Gastroesophageal sphincter (tissue), 4 donors: ENCODE measurements at regions not wholly inside any gene's neighbourhood (a gene's known extent, or its start where the extent isn't known, plus 50 kb on each side); places are given as distances from the start of the nearest gene placed in this dataset.

Experiments
- ATAC-seq: fragments of 150-250 bp; one replicate; pipeline ENCODE4 v1.9.1; 2016; ENCODE audit warnings: mild to moderate bottlenecking, moderate library complexity
- H3K27ac ChIP-seq, 4 donors: fragments of 200-600 bp; sonication (generic) in 3 of 4; 1 replicate in 3 of 4; 2 replicates in 1 of 4; pipeline ENCODE4 v1.5.1; 2016 to 2019
- H3K27me3 ChIP-seq: fragments of 200-600 bp; sonication (generic); one replicate; pipeline ENCODE4 v1.5.1; 2019
- H3K36me3 ChIP-seq, 2 donors: fragments of 200-600 bp; sonication (generic); one replicate each; pipeline ENCODE4 v1.5.1; 2019; ENCODE audit warnings: control low read depth in 1 of 2
- H3K4me1 ChIP-seq, 3 donors: fragments of 200-600 bp; sonication (generic); 1 replicate in 2 of 3; 2 replicates in 1 of 3; pipeline ENCODE4 v1.5.1; 2016 to 2019; ENCODE audit warnings: control low read depth in 2 of 3
- H3K4me3 ChIP-seq, 2 donors: fragments of 200-600 bp; sonication (generic); one replicate each; pipeline ENCODE4 v1.5.1; 2019; ENCODE audit warnings: mild to moderate bottlenecking in 1 of 2, moderate library complexity in 1 of 2
- H3K9me3 ChIP-seq, 3 donors: fragments of 200-600 bp; sonication (generic); one replicate each; pipeline ENCODE4 v1.5.1; 2017 to 2019; ENCODE audit warnings: control low read depth in 2 of 3
- EP300 ChIP-seq: sonication (generic); formaldehyde crosslinking; IDR thresholded peaks from one replicate; pipeline ENCODE4 v1.6.1; 2017; ENCODE audit warnings: antibody characterized with exemption, mild to moderate bottlenecking
- POLR2A ChIP-seq, 2 donors: fragments of 450-650 bp; IDR thresholded peaks; one replicate each; pipeline ENCODE4 v1.6.1; 2017; ENCODE audit warnings: antibody characterized with exemption in 2 of 2, mild to moderate bottlenecking in 2 of 2, moderate library complexity in 1 of 2
- POLR2AphosphoS5 ChIP-seq: sonication (generic); formaldehyde crosslinking; IDR thresholded peaks from one replicate; pipeline ENCODE4 v1.6.1; 2017; ENCODE audit warnings: antibody characterized with exemption
- WGBS, 2 donors: methylation state at CpG; one replicate each; pipeline ENCODE4 v1.1.5; 2018; ENCODE audit warnings: low coverage in 1 of 2; 5-methylcytosine and 5-hydroxymethylcytosine counted together
- TF ChIP-seq, protein P1 (sequence below), 4 experiments: fragments of 200-600 bp in 2 of 4; fragments of 450-650 bp in 2 of 4; sonication (generic) in 1 of 4; IDR thresholded peaks; one replicate each; pipeline ENCODE4 v1.5.1; 2017 to 2019; ENCODE audit warnings: antibody characterized with exemption in 4 of 4, mild to moderate bottlenecking in 2 of 4, moderate library complexity in 2 of 4

DNA sequence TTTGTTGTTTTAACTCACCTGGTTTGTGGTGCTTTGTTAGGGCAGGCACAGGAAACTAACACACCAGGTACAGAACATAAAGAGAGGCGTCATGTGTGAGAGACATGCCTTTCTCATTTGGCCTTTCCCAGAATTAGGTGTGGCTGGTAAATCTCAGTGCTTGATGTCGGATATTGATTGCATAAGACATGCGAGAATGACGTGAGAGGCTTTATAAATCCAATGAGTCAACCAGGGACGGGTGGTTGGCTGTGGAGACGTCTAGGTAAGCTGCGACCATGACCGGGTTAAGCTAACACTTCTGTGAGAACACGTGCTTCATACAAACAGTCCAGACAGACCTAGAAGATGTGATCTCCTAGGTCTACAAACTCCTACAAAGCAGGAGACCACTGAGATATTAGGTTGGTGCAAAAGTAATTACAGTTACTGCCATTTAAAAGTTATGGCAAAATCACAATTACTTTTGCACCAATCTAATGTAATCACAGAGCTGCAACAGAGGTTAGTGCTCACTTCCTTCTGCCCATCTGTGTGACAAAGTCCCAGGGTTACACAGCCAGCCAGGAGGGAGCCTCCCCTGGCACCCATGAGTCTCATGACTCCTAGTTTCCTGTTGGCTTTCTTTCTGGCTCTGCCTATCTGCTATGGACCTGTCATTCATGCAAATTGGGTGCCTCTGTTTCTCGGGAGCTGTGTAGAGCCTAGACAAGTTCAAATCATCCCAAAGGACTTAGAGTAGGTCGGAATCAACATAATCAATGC lies 98.9 kb upstream of the ATP8B1 start:
- Histone ChIP-seq H3K36me3 (no peaks in the 10 kb centered on the region), H3K9me3 (no peaks in the 10 kb centered on the region)
- WGBS, 2 donors = 90 to 95% methylated on average over 4 to 11 of the region's 11 CpGs

DNA sequence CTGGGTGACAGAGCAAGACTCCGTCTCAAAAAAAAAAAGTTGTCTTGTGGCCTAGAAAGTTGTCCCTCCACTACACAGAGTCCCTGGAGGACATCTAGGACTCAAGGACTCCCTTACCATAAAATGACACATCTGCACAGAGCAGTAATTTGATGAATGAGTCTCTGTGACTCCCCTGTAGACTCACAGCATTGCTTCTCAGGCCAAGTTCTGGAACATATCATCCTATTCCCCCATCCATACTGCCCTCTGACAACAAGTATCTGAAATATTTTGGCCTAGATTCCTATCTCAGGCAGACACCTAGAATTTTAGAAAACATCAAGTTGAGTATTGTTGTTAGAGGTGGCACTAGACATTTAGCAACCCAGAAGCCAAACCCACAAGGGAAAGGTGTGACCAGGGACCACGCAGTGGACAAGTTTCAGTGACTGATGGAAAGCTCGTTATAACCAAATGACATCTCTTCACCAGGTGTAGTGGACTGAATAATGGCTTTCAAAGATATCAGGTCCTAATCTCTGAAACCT lies 97.9 kb upstream of the ATP8B1 start:
- Histone ChIP-seq H3K27me3 (no peaks in the 10 kb centered on the region), H3K27ac (no peak overlapping the region), H3K36me3 (no peaks in the 10 kb centered on the region), H3K4me3 (no peak overlapping the region), H3K4me1 (no peaks in the 10 kb centered on the region), H3K9me3 (no peaks in the 10 kb centered on the region)
- no peak for ATAC-seq
- 96 to 100% methylated on average over 3 of the region's 3 CpGs for WGBS, 2 donors
- TF ChIP-seq EP300 = no peak
- TF ChIP-seq POLR2A (IDR thresholded peaks at IDR 0.05) = no peak
- TF ChIP-seq, protein P1, sequence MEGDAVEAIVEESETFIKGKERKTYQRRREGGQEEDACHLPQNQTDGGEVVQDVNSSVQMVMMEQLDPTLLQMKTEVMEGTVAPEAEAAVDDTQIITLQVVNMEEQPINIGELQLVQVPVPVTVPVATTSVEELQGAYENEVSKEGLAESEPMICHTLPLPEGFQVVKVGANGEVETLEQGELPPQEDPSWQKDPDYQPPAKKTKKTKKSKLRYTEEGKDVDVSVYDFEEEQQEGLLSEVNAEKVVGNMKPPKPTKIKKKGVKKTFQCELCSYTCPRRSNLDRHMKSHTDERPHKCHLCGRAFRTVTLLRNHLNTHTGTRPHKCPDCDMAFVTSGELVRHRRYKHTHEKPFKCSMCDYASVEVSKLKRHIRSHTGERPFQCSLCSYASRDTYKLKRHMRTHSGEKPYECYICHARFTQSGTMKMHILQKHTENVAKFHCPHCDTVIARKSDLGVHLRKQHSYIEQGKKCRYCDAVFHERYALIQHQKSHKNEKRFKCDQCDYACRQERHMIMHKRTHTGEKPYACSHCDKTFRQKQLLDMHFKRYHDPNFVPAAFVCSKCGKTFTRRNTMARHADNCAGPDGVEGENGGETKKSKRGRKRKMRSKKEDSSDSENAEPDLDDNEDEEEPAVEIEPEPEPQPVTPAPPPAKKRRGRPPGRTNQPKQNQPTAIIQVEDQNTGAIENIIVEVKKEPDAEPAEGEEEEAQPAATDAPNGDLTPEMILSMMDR (IDR thresholded peaks at IDR 0.05) = no peak
- TF ChIP-seq POLR2AphosphoS5 = no peak

More for the DNA sequence above, 98.9 kb upstream of the ATP8B1 start:
- no peaks in the 10 kb centered on the region for H3K27me3 ChIP-seq
- no peak overlapping the region for H3K4me3 ChIP-seq
- TF ChIP-seq, protein P1 (IDR thresholded peaks at IDR 0.05) = no peak
- TF ChIP-seq POLR2AphosphoS5 (no peak), EP300 (no peak), POLR2A (IDR thresholded peaks at IDR 0.05) (no peak)
- ATAC-seq = no peak
- no peak overlapping the region for H3K27ac ChIP-seq
- no peaks in the 10 kb centered on the region for H3K4me1 ChIP-seq

DNA sequence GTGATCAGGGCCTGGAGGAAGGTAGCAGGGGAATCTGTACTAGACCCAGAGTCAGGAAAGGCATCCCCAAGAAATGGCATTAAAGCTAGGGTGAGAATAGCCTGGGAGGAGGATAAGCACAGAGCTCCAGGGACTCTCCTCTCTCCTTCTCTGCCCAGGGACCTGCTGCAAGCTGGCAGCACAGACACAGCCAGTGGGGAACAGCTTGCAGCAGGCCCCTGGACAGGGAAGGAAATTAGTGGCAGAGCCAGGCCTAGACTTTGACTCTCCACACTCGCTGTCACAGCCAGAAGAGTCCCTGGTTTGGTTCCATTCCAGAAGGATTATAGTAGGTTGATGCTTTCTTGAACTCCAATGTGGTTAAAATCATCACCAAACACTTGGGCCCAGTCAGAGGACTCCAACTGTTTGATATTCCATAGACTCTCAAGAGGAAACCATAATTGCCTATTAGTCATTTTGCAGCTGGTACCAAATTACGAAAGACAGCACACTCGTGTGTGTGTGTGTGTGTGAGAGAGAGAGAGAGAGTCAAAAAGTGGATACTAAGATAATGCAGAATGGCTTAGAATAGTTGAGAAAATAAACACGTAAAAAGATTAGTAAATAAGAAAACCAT lies 95.5 kb upstream of the ATP8B1 start:
- 33 to 67% methylated on average over 1 to 4 of the region's 4 CpGs for WGBS, 2 donors
- no peak overlapping the region for H3K27ac ChIP-seq
- no peaks in the 10 kb centered on the region for H3K27me3 ChIP-seq
- H3K4me1 ChIP-seq = no peaks in the 10 kb centered on the region
- no peaks in the 10 kb centered on the region for H3K36me3 ChIP-seq
- TF ChIP-seq, protein P1 (IDR thresholded peaks at IDR 0.05) = no peak
- TF ChIP-seq EP300 = no peak
- no peak for TF ChIP-seq POLR2AphosphoS5
- TF ChIP-seq POLR2A (IDR thresholded peaks at IDR 0.05) = no peak
- ATAC-seq = no peak
- H3K4me3 ChIP-seq = no peak overlapping the region
- H3K9me3 ChIP-seq = no peaks in the 10 kb centered on the region

DNA sequence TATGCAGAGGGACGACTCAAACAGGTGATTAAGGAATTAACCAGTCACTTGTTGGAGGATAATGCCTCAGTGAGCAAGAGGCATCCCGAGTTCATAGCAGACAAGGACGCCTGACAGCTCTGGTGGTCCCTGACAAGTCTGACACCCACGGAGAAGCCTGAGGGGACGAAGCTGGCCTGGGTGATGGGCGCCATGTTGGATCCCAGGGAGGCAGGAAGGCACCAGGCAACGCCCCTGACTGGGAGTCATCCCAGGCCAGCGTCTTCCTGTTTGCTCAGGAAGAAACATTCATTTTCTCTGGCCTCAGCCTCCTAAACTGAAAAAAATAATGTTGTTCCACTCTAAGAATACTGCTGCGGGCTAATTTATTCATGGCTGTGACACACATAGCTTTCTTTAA lies 92.1 kb upstream of the ATP8B1 start:
- no peak for ATAC-seq
- Histone ChIP-seq H3K36me3 (no peaks in the 10 kb centered on the region), H3K27me3 (no peaks in the 10 kb centered on the region), H3K9me3 (no peaks in the 10 kb centered on the region), H3K4me1 (peaks cover 0 to 8% (median 0%) of the 10 kb centered on the region in 3 donors), H3K4me3 (no peak overlapping the region), H3K27ac (no peak overlapping the region)
- TF ChIP-seq POLR2A (IDR thresholded peaks at IDR 0.05) (no peak), EP300 (no peak), POLR2AphosphoS5 (no peak)
- TF ChIP-seq, protein P1 (IDR thresholded peaks at IDR 0.05) = no peak
- 79 to 80% methylated on average over 5 to 9 of the region's 9 CpGs for WGBS, 2 donors
